HG02973 (cell line): ENCODE measurements at regions not wholly inside any gene's neighbourhood (a gene's known extent, or its start where the extent isn't known, plus 50 kb on each side); places are given as distances from the start of the nearest gene placed in this dataset.
"Not testable (repeated sequence)": the region's sequence is repeated elsewhere in the genome, so short reads cannot be mapped to it uniquely, and the experiment has no call there.

Experiments used
- ATAC-seq: cut with Tn5 transposase; IDR thresholded peaks from one replicate; pipeline ENCODE4 v1.9.1; 2021; ENCODE audit warnings: moderate library complexity; ENCODE audit not compliant: unreplicated experiment

DNA sequence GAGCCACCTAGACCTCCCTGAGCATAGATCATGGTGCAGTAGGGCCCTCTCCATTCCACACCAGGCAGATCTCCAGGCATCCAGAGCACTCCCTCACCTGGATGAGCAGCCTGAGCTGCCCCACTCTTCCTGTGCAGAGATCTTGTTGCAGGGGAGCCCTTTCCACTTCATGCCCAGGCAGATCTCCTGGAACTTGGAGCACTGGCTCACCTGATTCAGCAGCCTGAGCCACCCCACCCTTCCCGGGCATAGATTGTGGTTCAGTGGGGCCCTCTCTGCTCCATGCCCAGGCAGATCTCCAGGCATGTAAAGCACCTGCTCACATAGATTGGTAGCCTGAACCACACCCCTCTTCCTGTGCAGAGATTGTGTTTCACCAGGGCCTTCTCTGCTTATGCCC, 78.0 kb downstream of the SEC16B start:
- ATAC-seq = no peak

GRCh38 chr1:177890479-177890878, 79.4 kb downstream of the SEC16B start:
- ATAC-seq = no peak

DNA sequence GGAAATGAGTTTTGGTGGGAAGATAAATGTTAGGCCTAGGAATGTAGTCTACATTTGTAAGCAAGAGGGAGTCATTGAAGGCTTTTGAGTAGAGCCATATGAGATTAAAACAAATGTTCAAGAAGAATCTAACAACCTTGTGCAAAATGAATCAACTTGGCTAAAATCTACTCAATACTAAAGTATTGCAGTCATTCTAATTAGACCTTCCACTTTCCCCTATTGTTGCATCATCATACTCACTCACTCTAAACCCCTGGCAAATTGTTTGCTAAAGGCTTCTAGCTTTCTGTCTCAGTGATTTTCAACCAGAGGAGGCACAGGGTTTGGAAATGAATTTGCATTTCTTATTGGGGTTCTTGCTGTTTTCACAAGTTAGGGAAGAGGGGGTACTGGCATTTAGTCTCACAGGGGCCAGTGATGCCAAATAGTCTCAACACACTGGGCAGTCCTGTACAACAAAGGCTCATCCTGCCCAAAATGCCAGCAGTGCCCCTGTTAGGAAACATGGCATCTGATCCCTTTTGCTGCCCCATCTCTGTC, 85.3 kb downstream of the SEC16B start:
- ATAC-seq = no peak

DNA sequence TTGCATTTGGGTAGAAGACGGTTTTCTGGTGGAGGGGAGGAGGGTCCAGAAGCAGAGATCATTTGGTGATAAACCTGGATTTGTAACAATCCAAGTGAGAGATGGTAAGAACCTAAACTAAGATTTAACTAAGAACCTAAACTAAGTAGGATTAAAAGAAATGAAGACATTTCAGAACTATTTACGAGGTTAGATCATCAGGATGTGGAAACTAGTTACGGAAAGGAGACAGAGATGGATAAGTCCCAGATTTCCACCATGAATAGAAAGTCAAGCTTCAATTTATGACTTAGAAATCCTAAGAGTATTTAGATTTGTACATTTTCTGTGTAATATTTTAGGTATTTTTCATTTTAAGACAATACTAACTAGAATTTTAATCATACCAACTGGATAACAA, 86.3 kb downstream of the SEC16B start:
- no peak for ATAC-seq

GRCh38 chr1:177880339-177880891, 89.4 kb downstream of the SEC16B start:
- no peak for ATAC-seq

GRCh38 chr1:177877086-177877485, 92.8 kb downstream of the SEC16B start:
- no peak for ATAC-seq

GRCh38 chr1:177873238-177873637, 96.6 kb downstream of the SEC16B start:
- ATAC-seq = no peak

GRCh38 chr1:177872308-177872900, 97.5 kb downstream of the SEC16B start:
- ATAC-seq = no peak

GRCh38 chr1:177871613-177872307, 98.1 kb downstream of the SEC16B start:
- ATAC-seq = no peak

DNA sequence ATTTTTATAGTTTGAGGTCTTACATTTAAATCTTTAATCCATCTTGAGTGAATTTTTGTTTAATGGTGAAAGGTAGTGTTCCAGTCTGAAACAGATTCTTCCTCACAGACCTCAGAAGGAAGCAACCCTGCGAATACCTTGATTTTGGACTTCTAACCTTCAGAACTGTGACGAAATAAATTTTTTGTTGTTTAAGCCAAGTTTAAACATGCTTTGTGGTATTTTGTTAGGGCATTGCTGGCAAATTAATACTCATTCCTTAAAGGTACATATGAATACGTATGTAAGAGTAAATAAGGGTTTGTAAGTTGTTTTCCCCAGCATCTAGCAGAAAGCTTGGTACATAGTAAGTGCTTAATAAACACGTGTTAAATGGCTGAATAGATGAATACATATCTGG, 100.3 kb downstream of the SEC16B start:
- ATAC-seq = no peak

- ATAC-seq = not testable (repeated sequence)
Observed at GRCh38 chr1:177869011-177869410, 100.8 kb downstream of the SEC16B start.

DNA sequence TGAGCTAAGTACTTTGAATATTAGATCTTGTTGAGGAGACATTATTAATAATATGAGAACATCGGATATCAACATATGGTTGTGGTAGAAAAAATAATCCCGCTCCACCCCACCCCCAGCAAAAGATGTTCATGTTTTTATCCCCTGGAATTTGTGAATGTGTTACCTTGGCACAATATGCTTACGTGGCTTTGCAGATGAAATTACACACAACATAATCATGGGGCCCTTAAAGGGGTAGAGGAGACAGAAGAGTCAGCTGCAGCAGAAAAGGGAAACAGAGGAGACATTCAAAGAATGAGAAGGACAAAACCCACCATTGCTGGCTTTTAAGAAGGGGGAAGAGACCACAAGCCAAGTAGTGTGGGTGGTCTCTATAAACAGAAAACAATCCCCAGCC, 104.1 kb downstream of the SEC16B start:
- no peak for ATAC-seq

- ATAC-seq = no peak
Observed at GRCh38 chr1:177864538-177865305, 105.1 kb downstream of the SEC16B start.

DNA sequence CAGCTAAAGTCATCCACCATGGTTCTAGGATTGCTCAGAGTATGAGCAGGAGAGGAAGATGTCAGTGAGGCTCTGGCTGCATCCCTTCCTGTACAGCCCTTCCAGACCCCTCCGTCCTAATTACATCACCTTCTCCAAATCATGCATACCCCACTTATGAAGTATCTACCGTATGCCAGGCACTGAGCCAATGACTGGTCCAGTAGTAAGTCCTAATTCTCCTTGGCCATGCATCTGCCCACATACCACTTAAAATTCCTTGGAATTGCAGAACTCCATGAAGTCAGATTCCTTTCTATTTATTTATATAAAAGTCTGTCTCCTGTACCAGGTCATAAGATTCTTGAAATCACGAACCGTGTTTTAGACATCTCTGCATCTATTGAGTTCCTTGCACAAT, 106.1 kb downstream of the SEC16B start:
- no peak for ATAC-seq

GRCh38 chr1:177862916-177863315, 106.9 kb downstream of the SEC16B start:
- no peak for ATAC-seq

DNA sequence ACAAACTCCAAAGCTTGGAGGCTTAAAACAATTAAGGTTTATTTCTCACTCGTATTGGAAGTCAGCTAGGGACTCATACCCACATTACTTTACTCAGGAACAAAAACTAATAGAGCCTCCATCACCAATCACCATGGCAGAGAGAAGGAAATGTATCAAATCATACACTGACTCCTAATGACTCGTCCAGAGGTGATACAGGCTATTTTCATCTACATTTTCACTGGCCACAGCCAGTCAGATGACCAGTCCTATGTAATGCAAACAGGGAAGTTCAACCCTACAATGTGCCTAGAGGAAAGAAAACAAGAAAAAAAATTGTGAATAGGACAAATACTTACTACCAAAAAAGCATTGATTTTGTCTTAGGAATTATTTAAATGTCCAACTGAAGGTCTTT, 110.3 kb downstream of the SEC16B start:
- ATAC-seq = no peak

GRCh38 chr1:177858332-177858821, 111.5 kb downstream of the SEC16B start:
- ATAC-seq = no peak

GRCh38 chr1:177857285-177857684, 112.6 kb downstream of the SEC16B start:
- no peak for ATAC-seq

DNA sequence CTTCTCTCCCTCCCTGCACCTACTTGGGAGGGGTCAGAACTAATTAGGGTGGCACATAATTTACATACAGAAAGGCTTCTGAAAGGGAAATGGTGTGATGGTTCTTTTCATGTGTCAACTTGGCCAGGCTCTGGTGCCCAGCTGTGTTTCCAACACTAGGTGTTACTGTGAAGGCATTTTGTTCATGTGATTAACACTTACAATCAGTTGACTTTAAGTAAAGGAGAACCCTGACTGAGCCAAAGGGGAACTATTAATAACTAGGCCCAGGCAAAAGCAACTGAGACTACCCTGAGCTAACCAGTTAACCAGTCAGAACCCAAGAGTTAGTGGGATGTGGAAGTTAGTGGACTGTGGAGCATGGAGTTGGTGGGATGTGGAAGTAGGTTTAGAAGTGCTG, 114.9 kb downstream of the SEC16B start:
- ATAC-seq = no peak

DNA sequence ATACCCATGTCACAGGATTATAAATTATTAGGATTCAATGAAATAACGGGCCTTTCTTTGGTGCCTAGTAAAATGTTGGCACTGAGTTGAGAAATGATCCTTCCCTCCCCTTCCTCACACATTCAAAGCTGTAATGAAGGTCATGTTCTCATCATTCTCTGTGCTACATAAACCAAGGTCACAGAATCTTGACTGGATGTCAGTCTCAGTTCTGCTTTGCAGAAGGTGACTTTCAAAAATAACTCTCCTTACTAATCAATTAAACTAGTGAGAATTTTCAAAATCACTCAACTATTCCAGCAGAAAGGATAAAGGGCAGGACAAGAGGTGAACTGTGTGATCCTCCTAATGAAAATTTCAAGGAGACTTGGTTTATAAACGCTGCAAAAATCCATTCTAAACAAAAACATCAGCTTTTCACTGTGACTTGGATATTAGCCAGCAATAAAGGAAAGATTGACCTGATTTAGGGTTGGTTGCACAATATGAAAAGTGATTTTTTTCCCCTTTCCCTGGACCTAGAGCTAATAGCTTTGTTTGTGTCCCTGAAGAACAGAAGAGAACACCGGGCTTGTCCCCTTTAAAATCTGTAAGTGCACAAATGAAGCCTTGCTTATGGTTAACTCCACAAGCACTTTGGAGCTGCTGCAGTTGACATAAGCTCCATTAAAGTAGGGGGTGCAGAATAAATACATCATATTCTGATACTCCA, 120.1 kb downstream of the SEC16B start:
- ATAC-seq = no peak

DNA sequence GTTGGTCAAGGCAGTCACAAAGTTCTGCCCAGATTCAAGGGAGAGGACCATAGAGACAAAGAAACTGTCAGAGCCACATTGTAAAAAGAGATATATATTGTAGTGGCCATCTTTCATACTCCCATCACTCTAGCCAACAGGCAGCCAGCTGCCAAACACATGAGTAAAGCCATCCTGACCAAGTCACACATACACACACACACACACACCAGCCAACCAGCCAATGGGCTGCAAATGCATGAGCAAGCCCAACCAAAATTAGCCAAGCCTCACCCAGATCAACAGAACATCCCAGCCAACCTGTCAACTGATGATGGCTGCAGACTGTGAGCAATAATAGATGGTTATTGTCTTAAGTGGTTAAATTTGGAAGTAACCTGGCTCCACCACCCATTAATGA, 120.7 kb downstream of the SEC16B start:
- no peak for ATAC-seq
